GF-D8 (cell line): ENCODE measurements at regions not wholly inside any gene's neighbourhood (a gene's known extent, or its start where the extent isn't known, plus 50 kb on each side); places are given as distances from the start of the nearest gene placed in this dataset.
"Not testable (repeated sequence)": the region's sequence is repeated elsewhere in the genome, so short reads cannot be mapped to it uniquely, and the experiment has no call there.

ENCODE experiments used
- DNase-seq: peaks from one replicate; lab custom pipeline; 2025; lab: John Stamatoyannopoulos, UW

- DNase-seq: no peak
These were observed 298.7 kb upstream of the NRG3 start for GRCh38 chr10:81576336-81576735.

DNA sequence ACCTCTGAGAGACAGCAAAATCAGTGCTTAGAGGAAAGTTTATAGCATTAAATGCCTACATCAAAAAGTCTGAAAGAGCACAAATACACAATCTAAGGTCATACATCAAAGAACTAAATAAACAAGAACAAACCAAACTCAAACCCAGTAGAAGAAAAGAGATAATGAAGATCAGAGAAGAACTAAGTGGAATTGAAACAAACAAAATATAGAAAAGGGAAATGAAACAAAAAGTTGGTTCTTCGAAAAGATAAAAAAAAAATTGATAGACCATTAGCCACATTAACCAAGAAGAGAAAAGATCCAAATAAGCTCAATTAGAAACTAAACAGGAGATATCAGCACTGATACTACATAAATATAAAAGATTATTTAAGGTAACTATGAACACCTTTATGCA is 280.0 kb upstream of the NRG3 start:
- DNase-seq: no peak

GRCh38 chr10:81600185-81600584 is 274.8 kb upstream of the NRG3 start:
- DNase-seq: no peak

DNA sequence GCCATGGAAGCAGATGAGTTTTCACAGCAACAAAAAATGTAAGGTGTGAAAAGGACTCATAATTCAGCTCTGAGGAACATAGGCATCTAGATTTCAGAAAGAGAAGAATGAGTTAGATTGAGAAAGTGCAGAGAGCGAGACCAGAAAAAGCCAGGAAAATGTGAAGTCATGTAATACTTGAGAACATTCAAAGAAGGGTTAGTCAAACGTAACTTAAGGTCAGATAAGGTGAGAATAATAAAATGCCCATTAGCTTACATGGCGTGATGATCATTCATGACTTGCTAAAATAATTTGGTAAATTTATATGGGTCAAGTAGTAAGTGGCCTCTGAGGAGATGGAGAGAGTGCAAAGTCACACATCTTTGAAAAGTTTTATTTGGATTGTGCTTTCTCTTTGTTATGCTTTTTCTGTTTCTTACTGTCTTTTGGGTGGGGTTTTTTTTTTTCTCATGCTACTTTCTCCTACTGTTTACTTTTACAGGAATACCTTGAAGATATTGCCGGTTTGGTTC is 271.8 kb upstream of the NRG3 start:
- DNase-seq: no peak

GRCh38 chr10:81644485-81644884 is 230.5 kb upstream of the NRG3 start:
- DNase-seq: not testable (repeated sequence)

GRCh38 chr10:81655986-81656385 is 219.0 kb upstream of the NRG3 start:
- DNase-seq: no peak

DNA sequence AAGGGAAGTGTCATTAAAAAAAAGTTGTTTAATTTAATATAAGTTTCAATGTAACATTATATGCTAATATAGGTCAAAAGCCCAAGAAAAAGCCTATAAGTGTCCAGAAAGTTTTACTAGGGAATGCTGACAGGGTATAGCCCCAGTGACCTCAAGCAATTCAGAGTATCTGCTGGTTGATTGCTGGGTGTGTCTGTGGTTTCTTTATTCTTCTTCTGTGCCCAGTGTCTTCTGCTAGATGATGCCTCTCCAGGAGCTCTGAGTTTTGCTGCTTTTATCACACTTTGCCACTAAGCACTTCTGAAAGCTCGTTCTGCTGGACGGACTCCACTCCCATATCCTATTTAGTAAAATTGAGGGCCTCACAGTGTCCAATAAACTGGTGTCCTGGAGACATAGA is 212.2 kb upstream of the NRG3 start:
- DNase-seq: no peak

GRCh38 chr10:81664800-81665199 is 210.2 kb upstream of the NRG3 start:
- not testable (repeated sequence) for DNase-seq

DNA sequence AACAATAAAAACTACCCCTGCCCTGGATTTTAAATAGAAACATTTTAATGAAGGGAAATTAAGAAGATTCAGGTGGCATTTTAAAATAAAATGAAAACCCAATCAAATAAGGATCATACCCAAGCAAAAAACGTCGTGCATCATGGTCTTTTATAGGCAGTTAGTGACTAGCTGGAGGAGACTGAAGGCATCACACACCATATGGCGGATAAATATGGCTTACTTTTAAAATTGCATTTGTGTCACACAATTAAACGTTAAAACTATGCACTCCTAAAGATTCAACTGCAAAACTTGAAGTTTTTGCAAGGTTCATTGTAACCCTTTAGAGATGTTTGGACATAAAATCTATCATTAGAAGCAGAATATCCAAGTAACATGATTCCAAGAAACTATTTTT is 200.1 kb upstream of the NRG3 start:
- no peak for DNase-seq

GRCh38 chr10:81679291-81679690 is 195.7 kb upstream of the NRG3 start:
- DNase-seq: no peak

DNA sequence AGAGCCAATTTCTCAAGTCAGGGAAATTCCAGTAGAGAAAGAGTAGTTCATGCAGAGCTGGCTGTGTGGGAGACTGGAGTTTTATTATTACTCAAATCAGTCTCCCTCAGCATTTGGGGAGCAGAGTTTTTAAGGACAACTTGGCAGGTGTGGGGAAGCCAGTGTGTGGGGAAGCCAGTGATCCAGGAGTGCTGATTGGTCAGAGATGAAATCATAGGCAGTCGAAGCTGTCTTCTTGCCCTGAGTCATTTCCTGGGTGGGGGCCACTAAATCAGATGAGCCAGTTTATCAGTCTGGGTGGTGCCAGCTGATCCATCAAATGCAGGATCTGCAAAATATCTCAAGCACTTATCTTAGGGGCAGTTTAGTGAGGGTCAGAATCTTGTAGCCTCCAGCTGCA is 194.6 kb upstream of the NRG3 start:
- DNase-seq: no peak

- DNase-seq: no peak
These were observed 186.5 kb upstream of the NRG3 start for GRCh38 chr10:81688459-81688858.

- DNase-seq: no peak
These were observed 178.2 kb upstream of the NRG3 start for GRCh38 chr10:81696609-81697388.

DNA sequence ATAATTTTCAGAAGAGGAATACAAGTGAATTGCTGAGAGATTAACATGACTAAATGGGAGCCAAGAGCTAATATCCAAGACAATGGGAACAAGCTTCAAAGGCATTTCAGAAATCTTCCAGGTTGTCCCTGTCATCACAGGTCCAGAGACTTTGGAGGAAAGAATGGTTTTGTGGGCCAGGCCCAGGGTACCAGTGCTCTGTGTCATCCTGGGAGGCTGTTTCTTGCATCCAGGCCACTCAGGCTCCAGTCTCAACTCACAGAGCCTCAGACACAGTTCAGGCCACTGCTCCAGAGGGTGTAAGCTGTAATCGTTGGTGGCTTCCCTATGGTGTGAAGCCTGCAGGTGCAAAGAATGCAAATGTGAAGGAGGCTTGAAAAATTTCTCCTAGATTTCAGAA is 170.4 kb upstream of the NRG3 start:
- no peak for DNase-seq

- DNase-seq: no peak
These were observed 166.6 kb upstream of the NRG3 start for GRCh38 chr10:81708416-81708815.

- no peak for DNase-seq
These were observed 166.1 kb upstream of the NRG3 start for GRCh38 chr10:81708929-81709328.

DNA sequence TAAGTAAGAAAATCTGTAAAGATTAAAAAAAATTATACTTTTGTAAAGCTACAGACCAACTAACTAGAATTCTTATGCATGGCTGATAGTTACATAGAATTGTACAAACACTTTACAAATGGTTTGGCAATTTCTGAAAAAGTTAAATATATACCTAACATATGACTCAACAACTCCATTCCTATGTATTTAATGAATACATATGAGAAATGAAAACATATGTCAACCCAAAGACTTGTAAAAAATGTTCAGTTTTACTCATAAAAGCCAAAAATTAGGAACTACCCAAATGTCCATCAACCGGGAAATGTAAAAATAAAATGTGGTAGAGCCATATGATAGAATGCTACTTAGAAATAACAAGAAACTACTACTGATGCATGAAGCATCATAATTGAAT is 152.6 kb upstream of the NRG3 start:
- no peak for DNase-seq

- no peak for DNase-seq
These were observed 150.6 kb upstream of the NRG3 start for GRCh38 chr10:81724431-81724830.

- no peak for DNase-seq
These were observed 149.1 kb upstream of the NRG3 start for GRCh38 chr10:81725851-81726250.

- DNase-seq: no peak
These were observed 146.3 kb upstream of the NRG3 start for GRCh38 chr10:81728692-81729091.

DNA sequence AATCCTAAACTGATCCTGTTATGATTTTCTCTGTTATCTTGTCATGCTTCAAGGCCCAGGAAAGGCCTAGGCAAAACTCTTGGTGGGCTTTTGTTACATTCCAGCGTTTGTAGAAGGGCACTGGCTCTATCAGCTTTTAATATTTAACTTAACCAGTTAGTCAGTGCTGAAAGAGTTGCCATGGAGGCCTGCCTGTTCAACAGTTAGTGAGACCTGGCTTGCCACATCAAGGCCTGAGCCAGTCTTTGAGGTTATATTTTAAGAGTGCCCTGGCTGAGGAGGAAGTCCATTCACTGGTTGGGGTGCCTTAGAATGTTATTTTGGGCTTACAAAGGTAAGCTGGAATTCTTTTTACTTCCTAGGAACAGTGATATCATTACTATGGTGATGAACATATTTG is 144.1 kb upstream of the NRG3 start:
- no peak for DNase-seq

GRCh38 chr10:81733542-81733941 is 141.5 kb upstream of the NRG3 start:
- DNase-seq: no peak

GRCh38 chr10:81735167-81735566 is 139.8 kb upstream of the NRG3 start:
- DNase-seq: not testable (repeated sequence)

- DNase-seq: no peak
These were observed 115.9 kb upstream of the NRG3 start for GRCh38 chr10:81759111-81759510.
